ENCODE measurements at regions not wholly inside any gene's neighbourhood (a gene's known extent, or its start where the extent isn't known, plus 50 kb on each side); places are given as distances from the start of the nearest gene placed in this dataset.

- Histone ChIP-seq H3K27ac (no peak overlapping the region), H3K36me3 (ENCODE audit: low read depth, missing control alignments) (no peaks in the 10 kb centered on the region), H3K9me3 (no peaks in the 10 kb centered on the region), H3K27me3 (no peaks in the 10 kb centered on the region), H3K4me3 (no peak overlapping the region), H3K4me1 (no peaks in the 10 kb centered on the region)
- 53 to 61% methylated on average over 4 of the region's 4 CpGs for WGBS, 2 donors
- intact Hi-C loops (cut with DNase I; ENCODE audit: low total_unique reads), result no loop called here
- TF ChIP-seq, protein P1, sequence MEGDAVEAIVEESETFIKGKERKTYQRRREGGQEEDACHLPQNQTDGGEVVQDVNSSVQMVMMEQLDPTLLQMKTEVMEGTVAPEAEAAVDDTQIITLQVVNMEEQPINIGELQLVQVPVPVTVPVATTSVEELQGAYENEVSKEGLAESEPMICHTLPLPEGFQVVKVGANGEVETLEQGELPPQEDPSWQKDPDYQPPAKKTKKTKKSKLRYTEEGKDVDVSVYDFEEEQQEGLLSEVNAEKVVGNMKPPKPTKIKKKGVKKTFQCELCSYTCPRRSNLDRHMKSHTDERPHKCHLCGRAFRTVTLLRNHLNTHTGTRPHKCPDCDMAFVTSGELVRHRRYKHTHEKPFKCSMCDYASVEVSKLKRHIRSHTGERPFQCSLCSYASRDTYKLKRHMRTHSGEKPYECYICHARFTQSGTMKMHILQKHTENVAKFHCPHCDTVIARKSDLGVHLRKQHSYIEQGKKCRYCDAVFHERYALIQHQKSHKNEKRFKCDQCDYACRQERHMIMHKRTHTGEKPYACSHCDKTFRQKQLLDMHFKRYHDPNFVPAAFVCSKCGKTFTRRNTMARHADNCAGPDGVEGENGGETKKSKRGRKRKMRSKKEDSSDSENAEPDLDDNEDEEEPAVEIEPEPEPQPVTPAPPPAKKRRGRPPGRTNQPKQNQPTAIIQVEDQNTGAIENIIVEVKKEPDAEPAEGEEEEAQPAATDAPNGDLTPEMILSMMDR (IDR thresholded peaks at IDR 0.05), result no peak
- no peak for TF ChIP-seq POLR2A (IDR thresholded peaks at IDR 0.05)
- DNase-seq, result no peak
These were observed 100.7 kb upstream of the ATP1B1 start for GRCh38 chr1:169005776-169006175.

- H3K4me3 ChIP-seq, result no peak overlapping the region
- no peak for DNase-seq
- intact Hi-C loops (cut with DNase I; ENCODE audit: low total_unique reads), result no loop called here
- TF ChIP-seq, protein P1 (IDR thresholded peaks at IDR 0.05), result no peak
- TF ChIP-seq POLR2A (IDR thresholded peaks at IDR 0.05), result no peak
- no peaks in the 10 kb centered on the region for H3K36me3 ChIP-seq (ENCODE audit: low read depth, missing control alignments)
- H3K27ac ChIP-seq, result no peak overlapping the region
- no peaks in the 10 kb centered on the region for H3K4me1 ChIP-seq
- no peaks in the 10 kb centered on the region for H3K27me3 ChIP-seq
- H3K9me3 ChIP-seq, result no peaks in the 10 kb centered on the region
These were observed 96.8 kb upstream of the ATP1B1 start for GRCh38 chr1:169009666-169010065.

GRCh38 chr1:169012416-169012815, 94.1 kb upstream of the ATP1B1 start:
- H3K9me3 ChIP-seq, result no peaks in the 10 kb centered on the region
- no peaks in the 10 kb centered on the region for H3K36me3 ChIP-seq (ENCODE audit: low read depth, missing control alignments)
- no peak overlapping the region for H3K27ac ChIP-seq
- intact Hi-C loops (cut with DNase I; ENCODE audit: low total_unique reads), result no loop called here
- no peak for DNase-seq
- TF ChIP-seq POLR2A (IDR thresholded peaks at IDR 0.05), result no peak
- TF ChIP-seq, protein P1 (IDR thresholded peaks at IDR 0.05), result no peak
- 95 to 96% methylated on average over 2 of the region's 2 CpGs for WGBS, 2 donors
- H3K4me1 ChIP-seq, result no peaks in the 10 kb centered on the region
- H3K27me3 ChIP-seq, result no peaks in the 10 kb centered on the region
- no peak overlapping the region for H3K4me3 ChIP-seq

- intact Hi-C loops (cut with DNase I; ENCODE audit: low total_unique reads), result no loop called here
- Histone ChIP-seq H3K4me3 (no peak overlapping the region), H3K27ac (no peak overlapping the region), H3K4me1 (no peaks in the 10 kb centered on the region), H3K27me3 (no peaks in the 10 kb centered on the region), H3K9me3 (no peaks in the 10 kb centered on the region), H3K36me3 (ENCODE audit: low read depth, missing control alignments) (no peaks in the 10 kb centered on the region)
- no peak for DNase-seq
- 91 to 97% methylated on average over 4 of the region's 4 CpGs for WGBS, 2 donors
- TF ChIP-seq, protein P1 (IDR thresholded peaks at IDR 0.05), result no peak
- TF ChIP-seq POLR2A (IDR thresholded peaks at IDR 0.05), result no peak
These were observed 92.7 kb upstream of the ATP1B1 start for GRCh38 chr1:169013821-169014220.

DNA sequence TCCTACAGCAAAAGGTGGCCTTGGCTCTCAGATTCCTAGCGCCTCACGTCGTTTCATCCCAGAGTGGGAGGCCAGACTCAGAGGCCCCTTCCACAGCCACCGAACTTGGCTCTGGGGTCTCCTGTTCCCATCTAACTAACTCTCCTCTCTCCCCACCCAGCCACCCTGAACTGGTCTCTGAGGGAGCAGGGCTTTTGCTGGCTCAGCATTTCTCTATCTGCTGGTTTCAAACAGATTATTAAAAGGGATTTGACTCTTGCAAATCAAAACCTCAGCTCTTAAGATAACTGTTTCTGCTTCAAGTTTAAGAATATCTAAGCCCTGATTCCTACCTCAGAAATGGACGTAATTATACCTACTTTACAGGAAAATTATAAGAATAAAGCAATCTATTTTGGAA, 91.0 kb upstream of the ATP1B1 start:
- Histone ChIP-seq H3K36me3 (ENCODE audit: low read depth, missing control alignments) (no peaks in the 10 kb centered on the region), H3K27me3 (no peaks in the 10 kb centered on the region), H3K27ac (no peak overlapping the region), H3K9me3 (no peaks in the 10 kb centered on the region), H3K4me1 (no peaks in the 10 kb centered on the region), H3K4me3 (no peak overlapping the region)
- 94 to 98% methylated on average over 4 to 5 of the region's 5 CpGs for WGBS, 2 donors
- intact Hi-C loops (cut with DNase I; ENCODE audit: low total_unique reads), result no loop called here
- no peak for DNase-seq
- no peak for TF ChIP-seq POLR2A (IDR thresholded peaks at IDR 0.05)
- TF ChIP-seq, protein P1 (IDR thresholded peaks at IDR 0.05), result no peak

Data from testis (tissue), 2 donors.